IMR-90 (cell line): ENCODE measurements at regions not wholly inside any gene's neighbourhood (a gene's known extent, or its start where the extent isn't known, plus 50 kb on each side); places are given as distances from the start of the nearest gene placed in this dataset.

Experiments
- ATAC-seq: fragments of 200-7000 bp; cut with Tn5 transposase; 2 replicates; pipeline ENCODE4 v1.9.1; 2020; ENCODE audit warnings: low read depth, mild to moderate bottlenecking, moderate library complexity
- BruUV-seq: library from RNA; stranded (reverse); fragments of 400-500 nt; replicated peaks from 2 replicates; lab custom pipeline; 2021; lab: Mats Ljungman, UMichigan
- CTCF ChIA-PET: fragments of 300-600 bp; formaldehyde crosslinking; extraction: SDS; loops from one replicate; lab custom pipeline; 2021; ENCODE audit warnings: antibody characterized with exemption; lab: Yijun Ruan, JAX
- POLR2A ChIA-PET: fragments of 300-600 bp; sonication (Branson Sonifier 250); formaldehyde crosslinking; loops from one replicate; lab custom pipeline; 2022; ENCODE audit warnings: antibody characterized with exemption; ENCODE audit not compliant: unreplicated experiment; lab: Charles Lee
- DNase-seq: peaks from one replicate; pipeline ENCODE4 v3.0.0; 2013
- H2AFZ ChIP-seq: replicated peaks from 2 replicates; pipeline ENCODE3; 2013; ENCODE audit warnings: low read length, mild to moderate bottlenecking; ENCODE audit not compliant: poor library complexity
- H2AK5ac ChIP-seq: 2 replicates; pipeline ENCODE4 v1.6.1; 2013; ENCODE audit warnings: low read depth, low read length, inconsistent platforms
- H2AK9ac ChIP-seq: replicated peaks from 2 replicates; pipeline ENCODE3; 2013; ENCODE audit warnings: mild to moderate bottlenecking, low read depth, low read length, moderate library complexity; ENCODE audit not compliant: poor library complexity
- H2BK120ac ChIP-seq: 2 replicates; pipeline ENCODE4 v1.6.1; 2013; ENCODE audit warnings: low read depth, low read length, inconsistent platforms
- H2BK15ac ChIP-seq: 3 replicates; pipeline ENCODE4 v1.6.1; 2013; ENCODE audit warnings: low read depth, low read length, inconsistent platforms
- H2BK20ac ChIP-seq: 2 replicates; pipeline ENCODE4 v1.6.1; 2013; ENCODE audit warnings: low read depth, mild to moderate bottlenecking, inconsistent platforms, low read length, moderate library complexity
- H2BK5ac ChIP-seq: 2 replicates; pipeline ENCODE4 v1.6.1; 2013; ENCODE audit warnings: mild to moderate bottlenecking, low read depth, low read length, inconsistent platforms; ENCODE audit not compliant: poor library complexity, severe bottlenecking
- H3K14ac ChIP-seq: replicated peaks from 2 replicates; pipeline ENCODE4 v1.6.1; 2013; ENCODE audit warnings: low read depth, low read length, inconsistent platforms
- H3K18ac ChIP-seq: 2 replicates; pipeline ENCODE4 v1.6.1; 2013; ENCODE audit warnings: low read depth, low read length, control low read depth
- H3K23ac ChIP-seq: 2 replicates; pipeline ENCODE4 v1.6.1; 2013; ENCODE audit warnings: low read depth, low read length, inconsistent platforms
- H3K27ac ChIP-seq: 2 replicates; pipeline ENCODE4 v1.5.1; 2013; ENCODE audit warnings: mild to moderate bottlenecking, control low read depth, low read length; ENCODE audit not compliant: insufficient read depth
- H3K27me3 ChIP-seq: 2 replicates; pipeline ENCODE4 v1.6.1; 2013; ENCODE audit warnings: low read length; ENCODE audit not compliant: control insufficient read depth, insufficient read depth
- H3K36me3 ChIP-seq: 2 replicates; pipeline ENCODE4 v1.6.1; 2013; ENCODE audit warnings: low read length, mixed read lengths; ENCODE audit not compliant: control insufficient read depth, insufficient read depth
- H3K4ac ChIP-seq: 2 replicates; pipeline ENCODE4 v1.6.1; 2013; ENCODE audit warnings: low read depth, low read length, inconsistent platforms
- H3K4me1 ChIP-seq: 2 replicates; pipeline ENCODE4 v1.6.1; 2013; ENCODE audit warnings: low read length, mixed read lengths; ENCODE audit not compliant: control insufficient read depth, insufficient read depth
- H3K4me2 ChIP-seq: 2 replicates; pipeline ENCODE4 v1.6.1; 2013; ENCODE audit warnings: low read depth, mild to moderate bottlenecking, control low read depth, low read length, moderate library complexity
- H3K4me3 ChIP-seq: 2 replicates; pipeline ENCODE4 v1.5.1; 2013; ENCODE audit warnings: low read depth, mild to moderate bottlenecking, control low read depth, low read length, moderate library complexity; ENCODE audit not compliant: insufficient read depth
- H3K56ac ChIP-seq: 2 replicates; pipeline ENCODE4 v1.6.1; 2013; ENCODE audit warnings: low read length, inconsistent platforms; ENCODE audit not compliant: insufficient read depth; ENCODE audit errors: extremely low read depth
- H3K79me1 ChIP-seq, 2 experiments: 2 replicates each; pipeline ENCODE4 v1.6.1; 2013; ENCODE audit warnings: low read length in 2 of 2, inconsistent platforms in 1 of 2, low read depth in 1 of 2
- H3K9ac ChIP-seq: 2 replicates; pipeline ENCODE4 v1.6.1; 2013; ENCODE audit warnings: low read depth, low read length, control low read depth
- H3K9me1 ChIP-seq: 2 replicates; pipeline ENCODE4 v1.6.1; 2013; ENCODE audit warnings: low read length, inconsistent platforms; ENCODE audit not compliant: insufficient read depth
- H3K9me3 ChIP-seq: 2 replicates; pipeline ENCODE4 v1.6.1; 2013; ENCODE audit warnings: low read length; ENCODE audit not compliant: control insufficient read depth, insufficient read depth
- H4K20me1 ChIP-seq: 2 replicates; pipeline ENCODE4 v1.6.1; 2013; ENCODE audit warnings: low read length, inconsistent platforms; ENCODE audit not compliant: insufficient read depth
- H4K5ac ChIP-seq: 2 replicates; pipeline ENCODE4 v1.6.1; 2013; ENCODE audit warnings: mild to moderate bottlenecking, low read depth, low read length, control low read depth
- H4K8ac ChIP-seq, 2 experiments: 2 replicates each; pipeline ENCODE4 v1.6.1; 2013; ENCODE audit warnings: low read depth in 2 of 2, low read length in 2 of 2, control low read depth in 1 of 2, inconsistent platforms in 1 of 2
- H4K91ac ChIP-seq: 2 replicates; pipeline ENCODE4 v1.6.1; 2013; ENCODE audit warnings: low read depth, low read length, inconsistent platforms; ENCODE audit not compliant: insufficient read depth
- MAFK ChIP-seq: IDR thresholded peaks from 2 replicates; pipeline ENCODE4 v1.6.1; 2012; ENCODE audit warnings: low read depth, low read length, improper control_type of control experiment
- WGBS, 2 experiments: methylation state at CpG; one replicate each; pipeline versions ENCODE4 v1.1.5 to v1.1.7; 2013; ENCODE audit warnings: missing lambda C conversion rate in 2 of 2; ENCODE audit not compliant: insufficient read length in 1 of 2; ENCODE audit errors: extremely low coverage in 2 of 2; 5-methylcytosine and 5-hydroxymethylcytosine counted together
- dilution Hi-C: fragments of 300-500 bp; cut with HindIII; formaldehyde crosslinking; loops from one replicate; pipeline ENCODE4 v1.14.3; 2018; ENCODE audit warnings: low sequenced_read_pairs; ENCODE audit not compliant: unreplicated experiment
- in situ Hi-C: fragments of 300-500 bp; cut with MboI; formaldehyde crosslinking; loops from 3 replicates; pipeline ENCODE4 v1.14.3; 2019; ENCODE audit warnings: low sequenced_read_pairs, inconsistent platforms, mixed read lengths
- intact Hi-C: fragments of 100-400 bp; cut with micrococcal nuclease; formaldehyde crosslinking; loops from 2 replicates; pipeline ENCODE4 v1.10.0; 2022

DNA sequence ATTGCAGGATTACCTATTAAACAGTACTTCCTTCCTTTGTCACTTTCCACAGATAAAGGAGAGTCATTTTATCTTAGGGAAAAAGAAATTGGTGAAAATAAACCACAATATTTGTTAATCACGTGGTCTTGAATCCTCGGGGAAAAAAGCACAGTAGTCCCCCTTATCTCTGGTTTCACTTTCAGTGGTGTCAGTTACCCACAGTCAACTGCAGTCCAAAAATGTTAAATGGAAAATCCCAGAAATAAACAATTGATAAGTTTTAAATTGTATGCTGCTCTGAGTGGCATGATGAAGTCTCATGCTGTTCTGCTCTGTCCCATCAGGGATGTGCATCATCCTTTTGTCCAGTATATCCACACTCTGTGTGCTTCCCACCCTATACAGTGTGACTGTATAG is 405.2 kb upstream of the MPDZ start:
- POLR2A ChIA-PET, result no interaction called here
- Histone ChIP-seq H2BK120ac (no peak overlapping the region), H2BK20ac (no peak overlapping the region), H3K56ac (no peak overlapping the region), H3K4me3 (no peak overlapping the region), H3K79me1 (no peaks in the 10 kb centered on the region), H3K36me3 (no peaks in the 10 kb centered on the region), H2AK5ac (no peak overlapping the region), H3K18ac (no peak overlapping the region), H3K4me1 (no peaks in the 10 kb centered on the region), H3K9me1 (no peaks in the 10 kb centered on the region), H4K20me1 (no peaks in the 10 kb centered on the region), H3K4me2 (no peak overlapping the region), H2AFZ (no peak overlapping the region), H3K9ac (no peak overlapping the region), H4K5ac (no peak overlapping the region), H3K27ac (no peak overlapping the region), H4K8ac (no peak overlapping the region), H4K91ac (no peak overlapping the region), H3K4ac (no peak overlapping the region), H3K14ac (no peak overlapping the region), H2AK9ac (no peak overlapping the region), H2BK15ac (no peak overlapping the region), H2BK5ac (no peak overlapping the region), H3K27me3 (no peaks in the 10 kb centered on the region), H3K9me3 (no peaks in the 10 kb centered on the region), H3K23ac (no peak overlapping the region)
- ATAC-seq (no peak), DNase-seq (no peak)
- in situ Hi-C loops (no loop called here), dilution Hi-C loops (no loop called here), intact Hi-C loops (no loop called here)
- no peak for TF ChIP-seq MAFK
- no CpG with 5 or more reads among the region's 2 CpGs for WGBS, 2 experiments
- CTCF ChIA-PET, result no interaction called here
- no TSS peak for BruUV-seq
